DND-41 (cell line): ENCODE measurements at regions not wholly inside any gene's neighbourhood (a gene's known extent, or its start where the extent isn't known, plus 50 kb on each side); places are given as distances from the start of the nearest gene placed in this dataset.
A peak's percentile ranks its signal among the peaks of the same experiment; 100 is the strongest.

Experiments used
- ATAC-seq: fragments of 200-7000 bp; cut with Tn5 transposase; 3 replicates; pipeline ENCODE4 v1.9.1; 2021; ENCODE audit warnings: low read depth; ENCODE audit not compliant: insufficient read depth
- DNase-seq: peaks from one replicate; pipeline ENCODE4 v3.0.0-alpha.2; 2020
- H2AFZ ChIP-seq: 2 replicates; pipeline ENCODE4 v1.6.0; 2012; ENCODE audit warnings: low read depth, low read length
- H3K27ac ChIP-seq: 2 replicates; pipeline ENCODE4 v1.5.1; 2012; ENCODE audit warnings: low read length, inconsistent platforms
- H3K27me3 ChIP-seq: fragments of 200-600 bp; sonication (generic); 2 replicates; pipeline ENCODE4 v1.6.0; 2012; ENCODE audit warnings: low read length, mild to moderate bottlenecking, inconsistent platforms; ENCODE audit not compliant: insufficient read depth, poor library complexity
- H3K36me3 ChIP-seq: 2 replicates; pipeline ENCODE4 v1.5.1; 2012; ENCODE audit warnings: low read length, inconsistent platforms; ENCODE audit not compliant: insufficient read depth
- H3K4me1 ChIP-seq: 2 replicates; pipeline ENCODE4 v1.5.1; 2012; ENCODE audit warnings: mild to moderate bottlenecking, low read length; ENCODE audit not compliant: insufficient read depth
- H3K4me2 ChIP-seq: 2 replicates; pipeline ENCODE4 v1.6.0; 2012; ENCODE audit warnings: mild to moderate bottlenecking, moderate library complexity, low read length, inconsistent platforms; ENCODE audit not compliant: insufficient read depth
- H3K4me3 ChIP-seq, 2 experiments: fragments of 200-600 bp in 1 of 2; shearing (Covaris generic) in 1 of 2; 2 replicates each; pipeline ENCODE4 v1.5.1; 2012 to 2016; ENCODE audit warnings: inconsistent platforms in 2 of 2, low read length in 2 of 2, mild to moderate bottlenecking in 2 of 2, low read depth in 1 of 2, moderate library complexity in 1 of 2
- H3K79me2 ChIP-seq: 2 replicates; pipeline ENCODE4 v1.6.0; 2012; ENCODE audit warnings: low read length, inconsistent platforms; ENCODE audit not compliant: insufficient read depth
- H3K9ac ChIP-seq: 2 replicates; pipeline ENCODE4 v1.6.0; 2012; ENCODE audit warnings: low read depth, mild to moderate bottlenecking, inconsistent platforms, low read length, moderate library complexity
- H3K9me3 ChIP-seq: 2 replicates; pipeline ENCODE4 v1.5.1; 2012; ENCODE audit warnings: low read length, moderate library complexity, mild to moderate bottlenecking, inconsistent platforms; ENCODE audit not compliant: insufficient read depth, severe bottlenecking
- H4K20me1 ChIP-seq: 2 replicates; pipeline ENCODE4 v1.6.0; 2012; ENCODE audit warnings: low read length; ENCODE audit not compliant: insufficient read depth
- CTCF ChIP-seq: IDR thresholded peaks from 2 replicates; pipeline ENCODE4 v1.5.1; 2012; ENCODE audit warnings: borderline replicate concordance, low read length, moderate library complexity, mild to moderate bottlenecking; ENCODE audit not compliant: poor library complexity, severe bottlenecking; ENCODE audit errors: extremely low read depth
- EZH2 ChIP-seq: IDR thresholded peaks from 3 replicates; pipeline ENCODE4 v1.6.1; 2012; ENCODE audit warnings: borderline replicate concordance, low read depth, mild to moderate bottlenecking, moderate library complexity, low read length, inconsistent platforms; ENCODE audit not compliant: severe bottlenecking

GRCh38 chr13:91185294-91185863 is 162.1 kb upstream of the MIR17HG start:
- H4K20me1 ChIP-seq: no peaks in the 10 kb centered on the region
- no peak overlapping the region for H3K27ac ChIP-seq
- TF ChIP-seq CTCF (peak; percentile 44), EZH2 (no peak)
- no peaks in the 10 kb centered on the region for H3K79me2 ChIP-seq
- H3K36me3 ChIP-seq: no peaks in the 10 kb centered on the region
- no peak overlapping the region for H3K9ac ChIP-seq
- DNase-seq (no peak), ATAC-seq (no peak)
- H2AFZ ChIP-seq: no peak overlapping the region
- no peaks in the 10 kb centered on the region for H3K9me3 ChIP-seq
- no peaks in the 10 kb centered on the region for H3K4me1 ChIP-seq
- H3K4me2 ChIP-seq: no peak overlapping the region
- H3K4me3 ChIP-seq: no peak overlapping the region
- H3K27me3 ChIP-seq: no peaks in the 10 kb centered on the region

- no peak overlapping the region for H3K27ac ChIP-seq
- no peak for ATAC-seq
- H3K79me2 ChIP-seq: no peaks in the 10 kb centered on the region
- no peak for DNase-seq
- no peak overlapping the region for H2AFZ ChIP-seq
- no peak overlapping the region for H3K4me2 ChIP-seq
- H3K36me3 ChIP-seq: no peaks in the 10 kb centered on the region
- H3K4me3 ChIP-seq: no peak overlapping the region
- TF ChIP-seq EZH2: no peak
- no peaks in the 10 kb centered on the region for H3K4me1 ChIP-seq
- no peaks in the 10 kb centered on the region for H3K27me3 ChIP-seq
- H4K20me1 ChIP-seq: no peaks in the 10 kb centered on the region
- no peak overlapping the region for H3K9ac ChIP-seq
- no peaks in the 10 kb centered on the region for H3K9me3 ChIP-seq
Measured at GRCh38 chr13:91187522-91187921, 160.0 kb upstream of the MIR17HG start.

DNA sequence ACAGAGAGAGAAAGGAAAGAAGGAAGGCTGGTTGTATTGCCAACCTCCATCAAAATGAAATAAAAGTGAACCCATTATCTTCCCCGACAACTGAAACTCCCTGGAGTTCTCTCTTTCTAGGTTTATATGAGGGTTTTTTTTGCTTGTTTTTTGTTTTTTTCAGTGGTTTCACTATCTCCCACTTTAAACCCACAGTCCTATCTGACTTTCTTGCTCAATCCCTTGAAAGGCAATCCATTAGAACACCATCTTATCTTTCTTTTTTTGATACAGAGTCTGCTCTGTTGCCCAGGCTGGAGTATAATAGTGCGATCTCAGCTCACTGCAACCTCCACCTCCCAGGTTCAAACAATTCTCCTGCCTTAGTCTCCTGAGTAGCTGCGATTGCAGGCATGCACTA is 158.0 kb upstream of the MIR17HG start:
- H3K4me2 ChIP-seq: no peak overlapping the region
- H4K20me1 ChIP-seq: no peaks in the 10 kb centered on the region

DNA sequence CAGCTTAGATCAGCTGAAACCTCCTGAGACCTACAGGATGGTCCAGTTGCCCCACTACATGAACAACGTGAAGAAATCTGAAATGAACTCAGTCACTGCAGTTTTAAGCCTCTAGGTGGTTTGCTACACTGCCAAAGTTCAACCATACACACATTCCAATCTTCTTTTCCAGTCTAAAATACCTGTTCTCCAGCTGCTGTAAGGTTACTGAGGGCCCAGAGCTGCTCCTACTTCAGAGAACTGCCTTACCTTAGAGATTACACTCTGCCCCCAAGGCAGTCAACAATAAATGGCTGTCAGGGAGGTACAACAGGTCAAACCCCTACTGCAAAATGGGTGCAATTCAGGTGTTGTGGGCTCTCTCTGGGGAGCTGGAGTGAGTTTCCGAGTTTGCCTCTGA is 154.1 kb upstream of the MIR17HG start:
- no peak for TF ChIP-seq CTCF
- no peak for TF ChIP-seq EZH2
- no peak overlapping the region for H3K4me2 ChIP-seq
- no peak overlapping the region for H3K9ac ChIP-seq
- DNase-seq: no peak
- H4K20me1 ChIP-seq: no peaks in the 10 kb centered on the region
- no peaks in the 10 kb centered on the region for H3K9me3 ChIP-seq
- H3K36me3 ChIP-seq: no peaks in the 10 kb centered on the region
- no peaks in the 10 kb centered on the region for H3K79me2 ChIP-seq
- ATAC-seq: no peak
- no peak overlapping the region for H2AFZ ChIP-seq
- no peaks in the 10 kb centered on the region for H3K27me3 ChIP-seq
- H3K4me1 ChIP-seq: no peaks in the 10 kb centered on the region
- no peak overlapping the region for H3K4me3 ChIP-seq
- H3K27ac ChIP-seq: no peak overlapping the region

More for the DNA sequence above, 158.0 kb upstream of the MIR17HG start:
- Histone ChIP-seq H3K9me3 (no peaks in the 10 kb centered on the region), H3K9ac (no peak overlapping the region), H3K27ac (no peak overlapping the region), H3K36me3 (no peaks in the 10 kb centered on the region), H2AFZ (no peak overlapping the region), H3K4me3 (no peak overlapping the region), H3K79me2 (no peaks in the 10 kb centered on the region), H3K4me1 (no peaks in the 10 kb centered on the region), H3K27me3 (no peaks in the 10 kb centered on the region)
- DNase-seq (no peak), ATAC-seq (no peak)
- TF ChIP-seq EZH2: no peak
- TF ChIP-seq CTCF: no peak
